ENCODE measurements at regions not wholly inside any gene's neighbourhood (a gene's known extent, or its start where the extent isn't known, plus 50 kb on each side); places are given as distances from the start of the nearest gene placed in this dataset.
"Not testable (repeated sequence)": the region's sequence is repeated elsewhere in the genome, so short reads cannot be mapped to it uniquely, and the experiment has no call there.

- DNase-seq, result no peak
- no peaks in the 10 kb centered on the region for H3K4me1 ChIP-seq (ENCODE audit: control insufficient read depth, insufficient read depth, low read length, poor library complexity, severe bottlenecking)
- H3K4me3 ChIP-seq (ENCODE audit: insufficient read depth, low read depth, low read length, poor library complexity, severe bottlenecking), result no peak overlapping the region
- H3K36me3 ChIP-seq (ENCODE audit: control insufficient read depth, insufficient read depth, low read length), result no peaks in the 10 kb centered on the region
- no peaks in the 10 kb centered on the region for H3K9me3 ChIP-seq (ENCODE audit: control insufficient read depth, low read length)
- no peak overlapping the region for H3K27ac ChIP-seq (ENCODE audit: insufficient read depth, low read length, poor library complexity, severe bottlenecking)
- H3K27me3 ChIP-seq (replicated peaks; ENCODE audit: control insufficient read depth, insufficient read depth, low read length, poor library complexity, severe bottlenecking), result no peaks in the 10 kb centered on the region
Observed at GRCh38 chr13:66087269-66087710, 1142.8 kb downstream of the PCDH9 start.

- H3K36me3 ChIP-seq (ENCODE audit: control insufficient read depth, insufficient read depth, low read length), result no peaks in the 10 kb centered on the region
- H3K27ac ChIP-seq (ENCODE audit: insufficient read depth, low read length, poor library complexity, severe bottlenecking), result no peak overlapping the region
- no peak for DNase-seq
- no peaks in the 10 kb centered on the region for H3K9me3 ChIP-seq (ENCODE audit: control insufficient read depth, low read length)
- H3K4me1 ChIP-seq (ENCODE audit: control insufficient read depth, insufficient read depth, low read length, poor library complexity, severe bottlenecking), result no peaks in the 10 kb centered on the region
- no peak overlapping the region for H3K4me3 ChIP-seq (ENCODE audit: insufficient read depth, low read depth, low read length, poor library complexity, severe bottlenecking)
- H3K27me3 ChIP-seq (replicated peaks; ENCODE audit: control insufficient read depth, insufficient read depth, low read length, poor library complexity, severe bottlenecking), result no peaks in the 10 kb centered on the region
Observed at GRCh38 chr13:66077132-66077689, 1152.9 kb downstream of the PCDH9 start.

- no peak overlapping the region for H3K27ac ChIP-seq (ENCODE audit: insufficient read depth, low read length, poor library complexity, severe bottlenecking)
- DNase-seq, result no peak
- H3K27me3 ChIP-seq (replicated peaks; ENCODE audit: control insufficient read depth, insufficient read depth, low read length, poor library complexity, severe bottlenecking), result no peaks in the 10 kb centered on the region
- no peaks in the 10 kb centered on the region for H3K36me3 ChIP-seq (ENCODE audit: control insufficient read depth, insufficient read depth, low read length)
- no peak overlapping the region for H3K4me3 ChIP-seq (ENCODE audit: insufficient read depth, low read depth, low read length, poor library complexity, severe bottlenecking)
- H3K4me1 ChIP-seq (ENCODE audit: control insufficient read depth, insufficient read depth, low read length, poor library complexity, severe bottlenecking), result no peaks in the 10 kb centered on the region
- no peaks in the 10 kb centered on the region for H3K9me3 ChIP-seq (ENCODE audit: control insufficient read depth, low read length)
Observed at GRCh38 chr13:66076417-66076816, 1153.7 kb downstream of the PCDH9 start.

GRCh38 chr13:66074018-66074615 lies 1156.0 kb downstream of the PCDH9 start:
- DNase-seq, result no peak
- H3K36me3 ChIP-seq (ENCODE audit: control insufficient read depth, insufficient read depth, low read length), result no peaks in the 10 kb centered on the region

GRCh38 chr13:66072097-66072496 lies 1158.0 kb downstream of the PCDH9 start:
- H3K4me1 ChIP-seq (ENCODE audit: control insufficient read depth, insufficient read depth, low read length, poor library complexity, severe bottlenecking); DNase-seq; H3K9me3 ChIP-seq (ENCODE audit: control insufficient read depth, low read length): not testable (repeated sequence)

More at GRCh38 chr13:66074018-66074615, 1156.0 kb downstream of the PCDH9 start:
- H3K27ac ChIP-seq (ENCODE audit: insufficient read depth, low read length, poor library complexity, severe bottlenecking), result no peak overlapping the region
- no peaks in the 10 kb centered on the region for H3K4me1 ChIP-seq (ENCODE audit: control insufficient read depth, insufficient read depth, low read length, poor library complexity, severe bottlenecking)
- H3K27me3 ChIP-seq (replicated peaks; ENCODE audit: control insufficient read depth, insufficient read depth, low read length, poor library complexity, severe bottlenecking), result no peaks in the 10 kb centered on the region
- no peak overlapping the region for H3K4me3 ChIP-seq (ENCODE audit: insufficient read depth, low read depth, low read length, poor library complexity, severe bottlenecking)
- no peaks in the 10 kb centered on the region for H3K9me3 ChIP-seq (ENCODE audit: control insufficient read depth, low read length)

GRCh38 chr13:66071608-66072007 lies 1158.5 kb downstream of the PCDH9 start:
- no peaks in the 10 kb centered on the region for H3K9me3 ChIP-seq (ENCODE audit: control insufficient read depth, low read length)
- H3K27me3 ChIP-seq (replicated peaks; ENCODE audit: control insufficient read depth, insufficient read depth, low read length, poor library complexity, severe bottlenecking), result no peaks in the 10 kb centered on the region
- no peaks in the 10 kb centered on the region for H3K4me1 ChIP-seq (ENCODE audit: control insufficient read depth, insufficient read depth, low read length, poor library complexity, severe bottlenecking)
- no peak for DNase-seq
- H3K4me3 ChIP-seq (ENCODE audit: insufficient read depth, low read depth, low read length, poor library complexity, severe bottlenecking), result no peak overlapping the region
- H3K36me3 ChIP-seq (ENCODE audit: control insufficient read depth, insufficient read depth, low read length), result no peaks in the 10 kb centered on the region
- no peak overlapping the region for H3K27ac ChIP-seq (ENCODE audit: insufficient read depth, low read length, poor library complexity, severe bottlenecking)

More at GRCh38 chr13:66072097-66072496, 1158.0 kb downstream of the PCDH9 start:
- H3K27ac ChIP-seq (ENCODE audit: insufficient read depth, low read length, poor library complexity, severe bottlenecking); H3K27me3 ChIP-seq (replicated peaks; ENCODE audit: control insufficient read depth, insufficient read depth, low read length, poor library complexity, severe bottlenecking); H3K4me3 ChIP-seq (ENCODE audit: insufficient read depth, low read depth, low read length, poor library complexity, severe bottlenecking); H3K36me3 ChIP-seq (ENCODE audit: control insufficient read depth, insufficient read depth, low read length): not testable (repeated sequence)

- no peaks in the 10 kb centered on the region for H3K36me3 ChIP-seq (ENCODE audit: control insufficient read depth, insufficient read depth, low read length)
- no peak for DNase-seq
- H3K4me3 ChIP-seq (ENCODE audit: insufficient read depth, low read depth, low read length, poor library complexity, severe bottlenecking), result no peak overlapping the region
- no peaks in the 10 kb centered on the region for H3K27me3 ChIP-seq (replicated peaks; ENCODE audit: control insufficient read depth, insufficient read depth, low read length, poor library complexity, severe bottlenecking)
- H3K9me3 ChIP-seq (ENCODE audit: control insufficient read depth, low read length), result no peaks in the 10 kb centered on the region
- no peaks in the 10 kb centered on the region for H3K4me1 ChIP-seq (ENCODE audit: control insufficient read depth, insufficient read depth, low read length, poor library complexity, severe bottlenecking)
- H3K27ac ChIP-seq (ENCODE audit: insufficient read depth, low read length, poor library complexity, severe bottlenecking), result no peak overlapping the region
Observed at GRCh38 chr13:66071029-66071428, 1159.1 kb downstream of the PCDH9 start.

GRCh38 chr13:66069570-66069969 lies 1160.6 kb downstream of the PCDH9 start:
- DNase-seq, result no peak
- H3K9me3 ChIP-seq (ENCODE audit: control insufficient read depth, low read length), result no peaks in the 10 kb centered on the region
- H3K36me3 ChIP-seq (ENCODE audit: control insufficient read depth, insufficient read depth, low read length), result no peaks in the 10 kb centered on the region
- H3K27me3 ChIP-seq (replicated peaks; ENCODE audit: control insufficient read depth, insufficient read depth, low read length, poor library complexity, severe bottlenecking), result no peaks in the 10 kb centered on the region
- no peaks in the 10 kb centered on the region for H3K4me1 ChIP-seq (ENCODE audit: control insufficient read depth, insufficient read depth, low read length, poor library complexity, severe bottlenecking)
- no peak overlapping the region for H3K27ac ChIP-seq (ENCODE audit: insufficient read depth, low read length, poor library complexity, severe bottlenecking)
- H3K4me3 ChIP-seq (ENCODE audit: insufficient read depth, low read depth, low read length, poor library complexity, severe bottlenecking), result no peak overlapping the region

GRCh38 chr13:66068683-66069082 lies 1161.5 kb downstream of the PCDH9 start:
- no peak overlapping the region for H3K27ac ChIP-seq (ENCODE audit: insufficient read depth, low read length, poor library complexity, severe bottlenecking)

GRCh38 chr13:66048888-66049287 lies 1181.2 kb downstream of the PCDH9 start:
- H3K36me3 ChIP-seq (ENCODE audit: control insufficient read depth, insufficient read depth, low read length), result no peaks in the 10 kb centered on the region
- H3K27me3 ChIP-seq (replicated peaks; ENCODE audit: control insufficient read depth, insufficient read depth, low read length, poor library complexity, severe bottlenecking), result no peaks in the 10 kb centered on the region
- no peak for DNase-seq
- no peak overlapping the region for H3K4me3 ChIP-seq (ENCODE audit: insufficient read depth, low read depth, low read length, poor library complexity, severe bottlenecking)
- no peak overlapping the region for H3K27ac ChIP-seq (ENCODE audit: insufficient read depth, low read length, poor library complexity, severe bottlenecking)
- H3K4me1 ChIP-seq (ENCODE audit: control insufficient read depth, insufficient read depth, low read length, poor library complexity, severe bottlenecking), result no peaks in the 10 kb centered on the region
- no peaks in the 10 kb centered on the region for H3K9me3 ChIP-seq (ENCODE audit: control insufficient read depth, low read length)

More at GRCh38 chr13:66068683-66069082, 1161.5 kb downstream of the PCDH9 start:
- no peaks in the 10 kb centered on the region for H3K27me3 ChIP-seq (replicated peaks; ENCODE audit: control insufficient read depth, insufficient read depth, low read length, poor library complexity, severe bottlenecking)
- no peaks in the 10 kb centered on the region for H3K36me3 ChIP-seq (ENCODE audit: control insufficient read depth, insufficient read depth, low read length)
- DNase-seq, result no peak
- no peaks in the 10 kb centered on the region for H3K9me3 ChIP-seq (ENCODE audit: control insufficient read depth, low read length)
- no peak overlapping the region for H3K4me3 ChIP-seq (ENCODE audit: insufficient read depth, low read depth, low read length, poor library complexity, severe bottlenecking)
- no peaks in the 10 kb centered on the region for H3K4me1 ChIP-seq (ENCODE audit: control insufficient read depth, insufficient read depth, low read length, poor library complexity, severe bottlenecking)

All from effector memory CD4-positive, alpha-beta T cell (primary cell).